Uterus (tissue), 2 donors: ENCODE measurements at regions not wholly inside any gene's neighbourhood (a gene's known extent, or its start where the extent isn't known, plus 50 kb on each side); places are given as distances from the start of the nearest gene placed in this dataset.

Experiments
- POLR2A ChIP-seq, 2 donors: fragments of 450-650 bp; IDR thresholded peaks; one replicate each; pipeline ENCODE4 v1.6.1; 2016; ENCODE audit warnings: antibody characterized with exemption in 2 of 2, mild to moderate bottlenecking in 1 of 2, moderate library complexity in 1 of 2
- TF ChIP-seq, protein P1 (sequence below), 4 experiments: fragments of 200-600 bp in 2 of 4; fragments of 450-650 bp in 2 of 4; sonication (generic) in 2 of 4; IDR thresholded peaks; one replicate each; pipeline ENCODE4 v1.5.1; 2016 to 2019; ENCODE audit warnings: antibody characterized with exemption in 4 of 4, mild to moderate bottlenecking in 2 of 4, moderate library complexity in 1 of 4

DNA sequence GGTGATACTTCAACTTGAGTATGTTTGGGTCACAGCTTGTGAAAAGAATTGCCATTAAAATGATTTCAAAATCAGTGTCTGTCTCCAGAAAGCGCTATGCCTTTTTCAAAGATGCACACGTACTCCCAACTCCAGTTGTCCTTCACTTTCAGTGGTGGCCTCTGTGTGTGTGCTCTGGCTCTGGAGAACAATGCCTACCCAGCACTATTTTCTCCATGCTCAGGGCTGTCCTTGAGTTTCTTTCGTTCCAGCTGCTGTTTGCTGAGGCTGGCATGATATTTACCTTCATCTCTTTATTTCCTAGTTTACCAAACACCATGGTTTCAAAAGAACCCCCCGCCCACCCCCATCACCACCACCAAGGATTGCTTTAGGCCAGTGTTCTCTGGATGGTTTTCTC is 136.8 kb downstream of the QRSL1 start:
- TF ChIP-seq, protein P1, sequence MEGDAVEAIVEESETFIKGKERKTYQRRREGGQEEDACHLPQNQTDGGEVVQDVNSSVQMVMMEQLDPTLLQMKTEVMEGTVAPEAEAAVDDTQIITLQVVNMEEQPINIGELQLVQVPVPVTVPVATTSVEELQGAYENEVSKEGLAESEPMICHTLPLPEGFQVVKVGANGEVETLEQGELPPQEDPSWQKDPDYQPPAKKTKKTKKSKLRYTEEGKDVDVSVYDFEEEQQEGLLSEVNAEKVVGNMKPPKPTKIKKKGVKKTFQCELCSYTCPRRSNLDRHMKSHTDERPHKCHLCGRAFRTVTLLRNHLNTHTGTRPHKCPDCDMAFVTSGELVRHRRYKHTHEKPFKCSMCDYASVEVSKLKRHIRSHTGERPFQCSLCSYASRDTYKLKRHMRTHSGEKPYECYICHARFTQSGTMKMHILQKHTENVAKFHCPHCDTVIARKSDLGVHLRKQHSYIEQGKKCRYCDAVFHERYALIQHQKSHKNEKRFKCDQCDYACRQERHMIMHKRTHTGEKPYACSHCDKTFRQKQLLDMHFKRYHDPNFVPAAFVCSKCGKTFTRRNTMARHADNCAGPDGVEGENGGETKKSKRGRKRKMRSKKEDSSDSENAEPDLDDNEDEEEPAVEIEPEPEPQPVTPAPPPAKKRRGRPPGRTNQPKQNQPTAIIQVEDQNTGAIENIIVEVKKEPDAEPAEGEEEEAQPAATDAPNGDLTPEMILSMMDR (IDR thresholded peaks at IDR 0.05), result no peak
- no peak for TF ChIP-seq POLR2A (IDR thresholded peaks at IDR 0.05)
